GM12872 (cell line): ENCODE measurements at regions not wholly inside any gene's neighbourhood (a gene's known extent, or its start where the extent isn't known, plus 50 kb on each side); places are given as distances from the start of the nearest gene placed in this dataset.

Experiments
- CTCF ChIP-seq: IDR thresholded peaks from 3 replicates; pipeline ENCODE4 v1.5.1; 2011; ENCODE audit warnings: low read depth, mild to moderate bottlenecking, low read length, moderate library complexity; ENCODE audit not compliant: insufficient read depth

GRCh38 chr6:112997421-112998085 is 650.4 kb downstream of the RFPL4B start:
- TF ChIP-seq CTCF, result no peak

- TF ChIP-seq CTCF, result no peak
Measured at GRCh38 chr6:113004054-113004453, 656.9 kb downstream of the RFPL4B start.

GRCh38 chr6:113004470-113005270 is 657.5 kb downstream of the RFPL4B start:
- no peak for TF ChIP-seq CTCF

GRCh38 chr6:113006494-113006893 is 659.4 kb downstream of the RFPL4B start:
- no peak for TF ChIP-seq CTCF

- no peak for TF ChIP-seq CTCF
Measured at GRCh38 chr6:113009682-113010081, 662.6 kb downstream of the RFPL4B start.

GRCh38 chr6:113010196-113010989 is 663.3 kb downstream of the RFPL4B start:
- no peak for TF ChIP-seq CTCF

- TF ChIP-seq CTCF, result no peak
Measured at GRCh38 chr6:113011389-113011788, 664.3 kb downstream of the RFPL4B start.
